GM18508 (cell line): ENCODE measurements at regions not wholly inside any gene's neighbourhood (a gene's known extent, or its start where the extent isn't known, plus 50 kb on each side); places are given as distances from the start of the nearest gene placed in this dataset.
A peak's percentile ranks its signal among the peaks of the same experiment; 100 is the strongest.

Experiments
- ATAC-seq: cut with Tn5 transposase; IDR thresholded peaks from one replicate; pipeline ENCODE4 v1.9.1; 2021; ENCODE audit warnings: moderate number of reproducible peaks; ENCODE audit not compliant: insufficient read depth, unreplicated experiment

- no peak for ATAC-seq
Measured at GRCh38 chr15:38671006-38671387, 106.4 kb upstream of the RASGRP1 start.

GRCh38 chr15:38671675-38672254 lies 107.2 kb upstream of the RASGRP1 start:
- ATAC-seq, result peak; percentile 53

- ATAC-seq, result no peak
Measured at GRCh38 chr15:38672273-38672672, 107.7 kb upstream of the RASGRP1 start.

- ATAC-seq, result peak; percentile 25
Measured at GRCh38 chr15:38672814-38673670, 108.4 kb upstream of the RASGRP1 start.

- no peak for ATAC-seq
Measured at GRCh38 chr15:38674448-38674847, 109.8 kb upstream of the RASGRP1 start.

- no peak for ATAC-seq
Measured at GRCh38 chr15:38678281-38678680, 113.7 kb upstream of the RASGRP1 start.

- no peak for ATAC-seq
Measured at GRCh38 chr15:38680775-38681174, 116.2 kb upstream of the RASGRP1 start.

GRCh38 chr15:38682363-38682762 lies 117.7 kb upstream of the RASGRP1 start:
- no peak for ATAC-seq

GRCh38 chr15:38682861-38683260 lies 118.2 kb upstream of the RASGRP1 start:
- no peak for ATAC-seq

- ATAC-seq, result peak; percentile 66
Measured at GRCh38 chr15:38683382-38684242, 119.0 kb upstream of the RASGRP1 start.

- no peak for ATAC-seq
Measured at GRCh38 chr15:38684440-38685010, 119.9 kb upstream of the RASGRP1 start.

- no peak for ATAC-seq
Measured at GRCh38 chr15:38685686-38686339, 121.2 kb upstream of the RASGRP1 start.

- no peak for ATAC-seq
Measured at GRCh38 chr15:38687340-38687739, 122.7 kb upstream of the RASGRP1 start.

- no peak for ATAC-seq
Measured at GRCh38 chr15:38687775-38688495, 123.3 kb upstream of the RASGRP1 start.

- ATAC-seq, result no peak
Measured at GRCh38 chr15:38688761-38689160, 124.1 kb upstream of the RASGRP1 start.

- no peak for ATAC-seq
Measured at GRCh38 chr15:38689522-38689921, 124.9 kb upstream of the RASGRP1 start.

- ATAC-seq, result no peak
Measured at GRCh38 chr15:38690216-38690615, 125.6 kb upstream of the RASGRP1 start.

GRCh38 chr15:38690719-38691332 lies 126.2 kb upstream of the RASGRP1 start:
- no peak for ATAC-seq

- no peak for ATAC-seq
Measured at GRCh38 chr15:38691377-38691776, 126.8 kb upstream of the RASGRP1 start.
